GM18519 (cell line): ENCODE measurements at regions not wholly inside any gene's neighbourhood (a gene's known extent, or its start where the extent isn't known, plus 50 kb on each side); places are given as distances from the start of the nearest gene placed in this dataset.
"Not testable (repeated sequence)": the region's sequence is repeated elsewhere in the genome, so short reads cannot be mapped to it uniquely, and the experiment has no call there.

Experiments
- ATAC-seq: cut with Tn5 transposase; IDR thresholded peaks from one replicate; pipeline ENCODE4 v1.9.1; 2021; ENCODE audit warnings: mild to moderate bottlenecking, moderate library complexity; ENCODE audit not compliant: unreplicated experiment, low FRiP score

GRCh38 chr20:1757606-1758512 lies 100.3 kb upstream of the SIRPG start:
- no peak for ATAC-seq

GRCh38 chr20:1757072-1757471 lies 99.5 kb upstream of the SIRPG start:
- ATAC-seq, result no peak

GRCh38 chr20:1754749-1755148 lies 97.2 kb upstream of the SIRPG start:
- ATAC-seq, result no peak

DNA sequence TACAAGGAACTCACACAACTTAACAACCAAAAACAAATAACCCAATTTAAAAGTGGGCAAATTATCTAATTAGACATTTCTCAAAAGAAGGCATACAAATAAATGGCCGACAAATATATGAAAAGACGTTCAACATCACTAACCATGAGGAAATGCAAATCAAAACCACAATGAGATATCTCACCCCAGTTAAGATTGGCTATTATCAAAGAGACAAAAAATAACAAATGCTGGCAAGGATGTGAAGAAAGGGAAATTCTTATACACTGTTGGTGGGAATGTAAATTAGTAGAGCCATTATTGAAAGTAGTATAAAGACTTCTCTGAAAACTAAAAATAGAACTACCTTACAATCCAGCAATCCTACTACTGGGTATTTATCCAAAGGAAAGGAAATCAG lies 96.7 kb upstream of the SIRPG start:
- no peak for ATAC-seq

GRCh38 chr20:1752045-1752444 lies 94.5 kb upstream of the SIRPG start:
- no peak for ATAC-seq

DNA sequence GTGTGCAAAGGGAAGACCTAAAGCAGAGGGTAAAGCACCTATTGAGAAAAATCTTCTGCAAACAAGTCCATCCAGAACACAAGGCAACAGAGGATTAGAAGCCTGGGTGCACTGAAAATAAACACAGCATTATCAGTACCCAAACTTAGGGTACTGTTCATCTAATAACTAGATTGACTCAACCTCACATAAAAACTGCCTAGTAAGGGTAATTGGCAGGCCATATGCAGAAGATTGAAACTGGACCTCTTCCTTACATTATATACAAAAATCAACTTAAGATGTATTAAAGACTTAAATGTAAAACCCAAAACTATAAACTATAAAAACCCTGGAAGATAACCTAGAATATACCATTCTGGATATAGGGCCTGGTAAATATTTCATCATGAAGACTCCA lies 91.2 kb upstream of the SIRPG start:
- ATAC-seq, result no peak

DNA sequence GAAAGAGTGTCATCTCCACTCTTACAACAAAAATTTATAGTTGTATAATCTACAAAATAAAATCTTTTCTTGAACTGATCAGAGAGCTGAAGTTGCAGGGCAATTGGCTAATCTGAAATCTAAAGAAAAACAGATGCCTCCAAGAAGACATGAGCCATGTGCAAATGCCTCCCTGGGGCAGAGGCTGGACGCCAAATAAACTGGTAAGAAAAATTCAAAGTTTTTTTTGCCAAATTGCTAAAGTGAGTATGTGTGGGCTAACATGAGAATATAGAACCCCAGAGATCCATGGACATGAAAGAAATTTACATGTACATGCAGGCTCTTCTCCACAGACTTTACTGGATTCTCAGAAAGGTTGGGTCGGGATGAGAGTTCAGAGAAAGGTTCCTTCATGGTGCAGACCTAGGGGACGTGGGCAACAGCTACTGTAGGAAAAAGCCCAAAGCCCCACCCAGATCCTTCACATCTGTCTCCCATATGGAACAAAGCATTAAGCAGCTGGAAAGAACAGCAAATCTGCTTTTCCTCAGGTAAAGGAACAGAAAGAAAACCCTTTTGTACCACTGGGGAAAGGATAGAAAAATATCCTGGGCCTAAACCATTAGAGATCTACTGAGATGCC lies 90.5 kb upstream of the SIRPG start:
- ATAC-seq, result no peak

- not testable (repeated sequence) for ATAC-seq
Measured at GRCh38 chr20:1742049-1742434, 84.5 kb upstream of the SIRPG start.

DNA sequence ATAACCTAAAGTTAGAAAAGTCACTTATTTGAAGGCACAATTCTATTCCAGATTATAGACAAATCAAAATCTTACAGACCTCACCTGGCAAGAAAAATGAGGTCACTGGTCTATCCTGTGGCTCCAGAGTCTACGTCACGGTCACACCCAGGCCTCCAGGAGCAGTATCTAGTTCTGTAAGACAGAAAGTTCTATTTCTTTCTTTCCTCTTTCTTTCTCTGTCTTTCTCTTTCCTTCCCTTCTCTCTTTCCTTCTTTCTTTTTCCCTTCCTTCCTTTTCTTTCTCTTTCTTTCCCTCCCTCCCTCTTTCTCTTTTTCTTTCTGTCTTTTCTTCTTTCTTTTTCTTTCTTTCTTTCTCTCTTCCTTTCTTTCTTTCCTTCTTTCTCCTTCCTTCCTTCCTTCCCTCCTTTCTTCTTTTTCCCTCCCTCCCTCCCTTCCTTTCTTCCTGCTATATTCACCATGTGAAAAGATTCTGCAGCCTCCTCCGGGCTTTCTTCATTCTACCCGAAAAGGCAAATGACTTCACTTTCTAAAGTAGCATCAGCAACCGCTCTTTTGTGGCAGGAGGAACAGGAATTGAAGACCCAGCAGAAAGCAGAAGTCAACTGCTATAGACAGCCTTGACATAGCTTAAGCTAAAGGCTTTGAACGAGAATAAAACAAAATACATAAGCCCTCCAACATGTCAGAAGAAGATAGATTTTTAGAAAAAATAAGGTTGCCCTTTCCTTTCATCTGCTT lies 83.9 kb upstream of the SIRPG start:
- ATAC-seq, result no peak

DNA sequence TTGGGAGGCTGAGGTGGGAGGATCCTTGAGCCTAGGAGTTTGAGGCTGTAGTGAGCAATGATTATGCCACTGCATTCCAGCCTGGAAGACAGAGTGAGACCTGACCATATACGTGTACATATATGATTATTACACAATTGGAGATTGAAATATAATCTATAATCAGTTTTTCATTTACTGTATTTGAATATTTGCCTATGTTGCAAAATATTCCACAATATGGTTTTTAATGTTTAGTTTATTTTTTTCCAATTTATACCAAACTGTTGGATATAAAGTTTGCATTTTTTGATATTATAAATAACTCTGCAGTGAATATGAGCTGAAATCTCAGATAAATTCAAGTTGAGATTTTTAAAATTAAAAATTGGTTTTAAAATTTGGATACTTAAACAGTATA lies 79.6 kb upstream of the SIRPG start:
- ATAC-seq, result no peak

DNA sequence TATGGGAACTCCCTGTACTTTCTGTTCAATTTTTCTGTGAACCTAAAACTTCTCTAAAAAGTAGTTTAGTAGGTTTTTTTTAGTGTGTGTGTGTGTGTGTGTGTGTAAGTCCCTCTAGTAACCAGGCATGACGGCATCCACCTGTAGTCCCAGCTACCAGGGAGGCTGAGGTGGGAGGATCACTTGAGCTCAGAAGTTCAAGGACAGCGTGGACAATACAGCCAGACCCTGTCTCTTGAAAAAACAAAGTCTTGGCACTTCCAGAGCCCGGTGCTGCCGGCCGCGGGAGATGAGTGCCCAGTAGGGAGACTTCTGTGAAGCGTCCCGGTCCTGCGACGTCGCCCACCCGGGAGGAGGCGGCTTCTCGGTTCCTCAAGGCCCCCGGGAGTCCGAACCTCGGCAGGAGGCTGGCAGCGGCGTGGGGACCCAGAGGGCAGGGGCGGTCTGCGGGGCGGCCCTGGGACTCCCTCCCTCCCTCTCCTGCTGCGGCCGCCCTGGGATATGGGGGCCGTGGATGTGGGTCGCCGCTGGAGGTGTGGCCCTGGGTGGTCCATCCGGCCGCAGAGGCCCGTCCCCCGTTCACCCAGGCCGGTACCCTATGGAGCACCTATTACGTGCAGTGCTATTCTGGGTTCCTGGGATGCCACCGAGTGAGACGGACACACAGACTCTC lies 78.0 kb upstream of the SIRPG start:
- no peak for ATAC-seq

GRCh38 chr20:1734269-1734858 lies 76.8 kb upstream of the SIRPG start:
- ATAC-seq, result no peak

DNA sequence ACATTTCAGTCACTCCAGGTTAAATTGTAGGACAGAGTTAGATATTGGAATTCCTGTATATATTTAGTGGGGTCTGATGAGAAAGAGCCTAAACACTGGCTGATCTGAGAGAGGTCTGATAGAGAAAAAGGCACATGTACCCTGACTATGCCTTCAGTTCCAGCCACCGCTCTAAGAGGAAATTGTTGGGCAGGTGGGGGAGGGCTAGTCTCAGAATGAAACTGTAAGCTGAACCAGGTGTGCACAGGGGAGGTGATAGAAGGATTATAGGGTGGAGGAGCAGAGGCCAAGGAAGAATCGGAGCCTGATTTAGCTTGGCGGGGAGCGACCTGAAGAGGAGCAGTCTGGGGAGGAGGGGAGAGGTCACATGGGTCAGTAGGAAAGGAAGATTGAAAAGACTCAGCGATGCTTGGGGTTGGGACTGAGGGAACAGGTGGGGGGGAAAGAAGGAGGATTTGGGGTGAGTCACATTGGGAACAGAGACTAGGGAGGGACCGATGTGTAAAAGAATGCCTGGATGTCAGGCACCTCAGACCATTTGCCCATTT lies 74.3 kb upstream of the SIRPG start:
- ATAC-seq, result not testable (repeated sequence)

GRCh38 chr20:1730981-1731711 lies 73.6 kb upstream of the SIRPG start:
- ATAC-seq, result not testable (repeated sequence)

DNA sequence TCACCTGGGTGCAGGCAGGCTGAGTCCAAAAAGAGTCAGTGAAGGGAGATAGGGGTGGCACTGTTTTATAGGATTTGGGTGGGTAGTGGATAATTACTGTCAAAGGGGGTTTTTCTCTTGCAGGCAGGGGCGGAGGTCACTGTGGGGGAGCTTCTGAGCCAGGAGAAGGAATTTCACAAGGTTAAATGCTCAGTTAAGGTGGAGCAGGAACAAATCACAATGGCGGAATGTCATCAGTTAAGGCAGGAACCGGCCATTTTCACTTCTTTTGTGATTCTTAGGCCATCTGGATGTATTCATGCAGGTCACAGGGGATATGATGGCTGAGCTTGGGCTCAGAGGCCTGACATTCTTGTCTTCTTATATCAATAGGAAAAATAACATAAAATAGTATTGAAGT lies 69.7 kb upstream of the SIRPG start:
- ATAC-seq, result not testable (repeated sequence)

DNA sequence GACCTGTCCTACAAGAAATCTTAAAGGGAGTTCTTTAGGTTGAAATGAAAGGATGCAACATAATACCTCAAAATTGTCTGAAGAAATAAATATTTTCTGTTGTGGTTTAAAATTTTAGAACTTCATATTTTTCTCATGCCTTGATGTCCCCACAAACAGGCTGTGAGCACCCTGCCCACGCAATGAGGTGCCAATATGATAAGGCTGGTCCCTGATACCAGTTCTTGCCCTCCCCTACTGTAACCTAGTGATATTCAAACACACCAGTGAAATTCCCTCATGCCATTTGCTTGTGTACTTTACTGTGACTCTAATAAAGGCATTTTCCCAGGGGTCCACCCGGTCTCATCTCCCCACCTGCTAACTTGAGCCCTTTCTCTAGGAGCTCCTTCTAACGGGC lies 67.3 kb upstream of the SIRPG start:
- no peak for ATAC-seq

- ATAC-seq, result no peak
Measured at GRCh38 chr20:1722513-1723050, 65.0 kb upstream of the SIRPG start.

GRCh38 chr20:1721687-1722512 lies 64.3 kb upstream of the SIRPG start:
- ATAC-seq, result no peak
